K562 (cell line): ENCODE measurements at regions not wholly inside any gene's neighbourhood (a gene's known extent, or its start where the extent isn't known, plus 50 kb on each side); places are given as distances from the start of the nearest gene placed in this dataset.
"Not testable (repeated sequence)": the region's sequence is repeated elsewhere in the genome, so short reads cannot be mapped to it uniquely, and the experiment has no call there.

Source experiments
- ATAC-seq: fragments of 200-7000 bp; cut with Tn5 transposase; 3 replicates; pipeline ENCODE4 v1.9.1; 2020; ENCODE audit warnings: moderate library complexity
- BruUV-seq: library from RNA; stranded (reverse); fragments of 400-500 nt; replicated peaks from 2 replicates; lab custom pipeline; 2021; lab: Mats Ljungman, UMichigan
- CTCF ChIA-PET: fragments of 300-600 bp; formaldehyde crosslinking; extraction: SDS; loops from one replicate; lab custom pipeline; 2021; ENCODE audit warnings: low intra/inter-chr PET ratio; lab: Yijun Ruan, JAX
- POLR2A ChIA-PET: fragments of 300-600, 350-650 bp; sonication (Branson Sonifier 250); formaldehyde crosslinking; extraction: SDS; loops from one replicate; lab custom pipeline; 2021; ENCODE audit warnings: antibody characterized with exemption, inconsistent platforms; lab: Yijun Ruan, JAX
- DNase-seq, 4 experiments: peaks; one replicate each; pipeline versions ENCODE4 v3.0.0 to v3.0.0-alpha.2; 2011 to 2018; ENCODE audit warnings: low spot score in 3 of 4, mixed read lengths in 3 of 4; ENCODE audit errors: extremely low read depth in 1 of 4
- FAIRE-seq: peaks from 2 replicates; lab custom pipeline; 2011; peaks lifted over from hg19 to GRCh38; lab: Jason Lieb, UNC
- H2AFZ ChIP-seq: 2 replicates; pipeline ENCODE4 v1.6.0; 2011; ENCODE audit warnings: low read depth, low read length, control low read depth, inconsistent platforms
- H3K27ac ChIP-seq: fragments of 200-600 bp; 3 replicates; pipeline ENCODE4 v1.8.0; 2011; ENCODE audit warnings: low read depth, mild to moderate bottlenecking, control low read depth, inconsistent platforms, low read length, moderate library complexity, mixed read lengths; ENCODE audit errors: extremely low read depth
- H3K27me3 ChIP-seq, 2 experiments: fragments of 300-600 bp in 1 of 2; 2 replicates in 1 of 2; 3 replicates in 1 of 2; pipeline versions ENCODE4 v1.6.0 to v1.8.0; 2011; ENCODE audit warnings: inconsistent platforms in 2 of 2, low read length in 2 of 2, mild to moderate bottlenecking in 1 of 2, mixed read lengths in 1 of 2, moderate library complexity in 1 of 2; ENCODE audit not compliant: control insufficient read depth in 2 of 2, insufficient read depth in 2 of 2
- H3K36me3 ChIP-seq: fragments of 300-600 bp; 3 replicates; pipeline ENCODE4 v1.8.0; 2011; ENCODE audit warnings: mild to moderate bottlenecking, low read length, inconsistent platforms; ENCODE audit not compliant: control insufficient read depth, insufficient read depth
- H3K4me1 ChIP-seq, 2 experiments: fragments of 200-600 bp in 1 of 2; replicated peaks in 1 of 2; 2 replicates in 1 of 2; 3 replicates in 1 of 2; pipeline versions ENCODE4 v1.5.1 to v1.8.0; 2011; ENCODE audit warnings: inconsistent platforms in 2 of 2, low read length in 2 of 2, mild to moderate bottlenecking in 1 of 2, mixed read lengths in 1 of 2, moderate library complexity in 1 of 2; ENCODE audit not compliant: control insufficient read depth in 2 of 2, insufficient read depth in 2 of 2
- H3K4me2 ChIP-seq: 2 replicates; pipeline ENCODE4 v1.6.1; 2011; ENCODE audit warnings: low read length, control low read depth, inconsistent platforms, mixed read lengths; ENCODE audit not compliant: insufficient read depth
- H3K4me3 ChIP-seq: fragments of 200-600 bp; sonication (generic), shearing (Covaris generic); 2 replicates; pipeline ENCODE4 v1.5.1; 2016; ENCODE audit warnings: control low read depth, inconsistent platforms
- H3K79me2 ChIP-seq: fragments of 200-600 bp; 3 replicates; pipeline ENCODE4 v1.8.0; 2011; ENCODE audit warnings: low read length, inconsistent platforms; ENCODE audit not compliant: control insufficient read depth, insufficient read depth
- H3K9ac ChIP-seq, 2 experiments: 2 replicates each; pipeline versions ENCODE4 v1.6.0 to v1.6.1; 2011; ENCODE audit warnings: low read depth in 2 of 2, low read length in 2 of 2, control low read depth in 1 of 2, inconsistent platforms in 1 of 2, mild to moderate bottlenecking in 1 of 2, mixed read lengths in 1 of 2; ENCODE audit not compliant: insufficient read depth in 1 of 2
- H3K9me1 ChIP-seq: one replicate; pipeline ENCODE4 v1.6.0; 2011; ENCODE audit warnings: inconsistent platforms, mild to moderate bottlenecking, low read length, moderate library complexity; ENCODE audit not compliant: control insufficient read depth, insufficient read depth
- H3K9me3 ChIP-seq: replicated peaks from 2 replicates; pipeline ENCODE4 v1.5.1; 2011; ENCODE audit warnings: low read depth, low read length, inconsistent platforms; ENCODE audit not compliant: control insufficient read depth, insufficient read depth
- H4K20me1 ChIP-seq: replicated peaks from 2 replicates; pipeline ENCODE4 v1.6.1; 2011; ENCODE audit warnings: low read length, inconsistent platforms, mixed read lengths; ENCODE audit not compliant: control insufficient read depth, insufficient read depth
- WGBS: fragments of 100-300 bp; shearing (Covaris generic); methylation state at CpG from one replicate; pipeline ENCODE4 v1.1.6; 2016; ENCODE audit warnings: low coverage, mixed read lengths; ENCODE audit not compliant: insufficient coverage; ENCODE audit errors: missing lambda C conversion rate; 5-methylcytosine and 5-hydroxymethylcytosine counted together
- in situ Hi-C: fragments of 300-500 bp; cut with MboI; formaldehyde crosslinking; loops from 4 replicates; pipeline ENCODE4 v1.15.0; 2018; ENCODE audit warnings: inconsistent platforms, mixed read lengths
- intact Hi-C: fragments of 100-400 bp; cut with micrococcal nuclease; formaldehyde crosslinking; loops from 2 replicates; pipeline ENCODE4 v1.14.2; 2022

GRCh38 chr12:54105809-54106208 lies 52.2 kb downstream of the HOXC4 start:
- H3K4me1 ChIP-seq, H3K4me2 ChIP-seq, H3K9me3 ChIP-seq, H3K79me2 ChIP-seq, DNase-seq, FAIRE-seq, ATAC-seq, H3K4me3 ChIP-seq, intact Hi-C loops, CTCF ChIA-PET, H3K36me3 ChIP-seq, in situ Hi-C loops, H3K27ac ChIP-seq, H3K9ac ChIP-seq, BruUV-seq, H3K9me1 ChIP-seq, H2AFZ ChIP-seq, H4K20me1 ChIP-seq: not testable (repeated sequence)
- WGBS = 0% methylated on average over 1 of the region's 2 CpGs
- H3K27me3 ChIP-seq = peaks cover 4 to 18% of the 10 kb centered on the region in 2 experiments; a peak in 3 of 5 replicates
- POLR2A ChIA-PET = interaction anchor here (0.6 kb wide), 1 partner anchor 104 kb away, joined by 3 read pairs; no protein-coding TSS in a partner anchor

GRCh38 chr12:54106252-54106651 lies 52.6 kb downstream of the HOXC4 start:
- FAIRE-seq, ATAC-seq, H2AFZ ChIP-seq, DNase-seq, H3K9ac ChIP-seq, H3K4me3 ChIP-seq, H3K9me3 ChIP-seq, CTCF ChIA-PET, intact Hi-C loops, H3K4me2 ChIP-seq, BruUV-seq, H3K9me1 ChIP-seq, in situ Hi-C loops, H4K20me1 ChIP-seq, H3K4me1 ChIP-seq, H3K27ac ChIP-seq, H3K36me3 ChIP-seq, H3K79me2 ChIP-seq: not testable (repeated sequence)
- POLR2A ChIA-PET = interaction anchor here (0.6 kb wide), 1 partner anchor 104 kb away, joined by 3 read pairs; no protein-coding TSS in a partner anchor
- 21% methylated on average over 17 of the region's 29 CpGs for WGBS
- H3K27me3 ChIP-seq = peaks cover 4 to 18% of the 10 kb centered on the region in 2 experiments; a peak in 3 of 5 replicates

- FAIRE-seq, H3K4me3 ChIP-seq, H3K9me3 ChIP-seq, BruUV-seq, CTCF ChIA-PET, H3K4me2 ChIP-seq, H3K4me1 ChIP-seq, H3K9me1 ChIP-seq, POLR2A ChIA-PET, DNase-seq, H3K36me3 ChIP-seq, ATAC-seq, H3K9ac ChIP-seq, H4K20me1 ChIP-seq, H3K79me2 ChIP-seq, H3K27ac ChIP-seq, intact Hi-C loops, in situ Hi-C loops, H2AFZ ChIP-seq: not testable (repeated sequence)
- 14% methylated on average over 44 of the region's 56 CpGs for WGBS
- peaks cover 4 to 22% of the 10 kb centered on the region in 2 experiments; a peak in 3 of 5 replicates for H3K27me3 ChIP-seq
Measured at GRCh38 chr12:54106803-54107579, 53.4 kb downstream of the HOXC4 start.
